Transverse colon (tissue), 3 donors: ENCODE measurements at regions not wholly inside any gene's neighbourhood (a gene's known extent, or its start where the extent isn't known, plus 50 kb on each side); places are given as distances from the start of the nearest gene placed in this dataset.

Experiments
- POLR2A ChIP-seq: fragments of 450-650 bp; IDR thresholded peaks from one replicate; pipeline ENCODE4 v1.6.1; 2016; ENCODE audit warnings: antibody characterized with exemption, mild to moderate bottlenecking, moderate library complexity
- TF ChIP-seq, protein P1 (sequence below), 5 experiments: fragments of 200-600 bp in 3 of 5; fragments of 450-650 bp in 2 of 5; sonication (generic) in 3 of 5; IDR thresholded peaks; 1 replicate in 2 of 5; 2 replicates in 3 of 5; pipeline ENCODE4 v1.5.1; 2016 to 2017; ENCODE audit warnings: antibody characterized with exemption in 5 of 5, inconsistent platforms in 3 of 5, mild to moderate bottlenecking in 2 of 5, moderate library complexity in 1 of 5

DNA sequence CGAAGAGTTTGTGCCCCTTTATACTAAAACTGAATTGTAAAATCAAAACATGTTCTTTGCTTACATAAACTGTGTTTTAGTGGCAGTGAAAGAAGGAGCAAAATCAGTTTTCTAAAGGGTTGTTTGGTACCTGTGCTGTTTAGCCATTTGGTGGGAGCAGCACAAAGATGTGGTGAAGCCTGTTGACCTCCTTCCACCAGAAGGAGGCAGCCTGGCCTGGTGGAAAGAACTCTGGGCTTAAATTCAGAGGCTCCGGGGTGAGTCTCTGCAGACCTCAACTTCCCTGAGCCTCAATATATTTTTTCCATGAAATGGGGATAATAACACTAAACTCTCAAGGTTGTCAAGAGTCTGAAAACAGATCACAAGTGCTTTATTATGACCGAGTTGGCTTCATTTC lies 502.5 kb downstream of the VRK1 start:
- TF ChIP-seq, protein P1, sequence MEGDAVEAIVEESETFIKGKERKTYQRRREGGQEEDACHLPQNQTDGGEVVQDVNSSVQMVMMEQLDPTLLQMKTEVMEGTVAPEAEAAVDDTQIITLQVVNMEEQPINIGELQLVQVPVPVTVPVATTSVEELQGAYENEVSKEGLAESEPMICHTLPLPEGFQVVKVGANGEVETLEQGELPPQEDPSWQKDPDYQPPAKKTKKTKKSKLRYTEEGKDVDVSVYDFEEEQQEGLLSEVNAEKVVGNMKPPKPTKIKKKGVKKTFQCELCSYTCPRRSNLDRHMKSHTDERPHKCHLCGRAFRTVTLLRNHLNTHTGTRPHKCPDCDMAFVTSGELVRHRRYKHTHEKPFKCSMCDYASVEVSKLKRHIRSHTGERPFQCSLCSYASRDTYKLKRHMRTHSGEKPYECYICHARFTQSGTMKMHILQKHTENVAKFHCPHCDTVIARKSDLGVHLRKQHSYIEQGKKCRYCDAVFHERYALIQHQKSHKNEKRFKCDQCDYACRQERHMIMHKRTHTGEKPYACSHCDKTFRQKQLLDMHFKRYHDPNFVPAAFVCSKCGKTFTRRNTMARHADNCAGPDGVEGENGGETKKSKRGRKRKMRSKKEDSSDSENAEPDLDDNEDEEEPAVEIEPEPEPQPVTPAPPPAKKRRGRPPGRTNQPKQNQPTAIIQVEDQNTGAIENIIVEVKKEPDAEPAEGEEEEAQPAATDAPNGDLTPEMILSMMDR (IDR thresholded peaks at IDR 0.05): no peak
- TF ChIP-seq POLR2A: no peak
